Right hindlimb (tissue), 1 donor: ENCODE measurements at regions not wholly inside any gene's neighbourhood (a gene's known extent, or its start where the extent isn't known, plus 50 kb on each side); places are given as distances from the start of the nearest gene placed in this dataset.
"Not testable (repeated sequence)": the region's sequence is repeated elsewhere in the genome, so short reads cannot be mapped to it uniquely, and the experiment has no call there.

Experiments used
- DNase-seq: peaks from one replicate; pipeline ENCODE4 v3.0.0-alpha.2; 2018

GRCh38 chr4:126182336-126182735, 867.6 kb downstream of the FAT4 start:
- DNase-seq, result no peak

GRCh38 chr4:126182786-126183185, 868.0 kb downstream of the FAT4 start:
- DNase-seq, result no peak

GRCh38 chr4:126183206-126183605, 868.5 kb downstream of the FAT4 start:
- DNase-seq, result no peak

- no peak for DNase-seq
Observed at GRCh38 chr4:126191536-126191935, 876.8 kb downstream of the FAT4 start.

GRCh38 chr4:126192506-126192905, 877.8 kb downstream of the FAT4 start:
- DNase-seq, result no peak

GRCh38 chr4:126201251-126202138, 886.7 kb downstream of the FAT4 start:
- not testable (repeated sequence) for DNase-seq

GRCh38 chr4:126202226-126202625, 887.5 kb downstream of the FAT4 start:
- DNase-seq, result no peak

- DNase-seq, result no peak
Observed at GRCh38 chr4:126207910-126208309, 893.2 kb downstream of the FAT4 start.

- DNase-seq, result no peak
Observed at GRCh38 chr4:126209147-126209546, 894.4 kb downstream of the FAT4 start.

- no peak for DNase-seq
Observed at GRCh38 chr4:126213996-126214395, 899.2 kb downstream of the FAT4 start.

- no peak for DNase-seq
Observed at GRCh38 chr4:126215759-126216158, 901.0 kb downstream of the FAT4 start.

- no peak for DNase-seq
Observed at GRCh38 chr4:126216611-126217010, 901.9 kb downstream of the FAT4 start.

GRCh38 chr4:126221282-126221681, 906.5 kb downstream of the FAT4 start:
- no peak for DNase-seq

- no peak for DNase-seq
Observed at GRCh38 chr4:126221717-126222340, 907.1 kb downstream of the FAT4 start.

GRCh38 chr4:126223784-126224407, 909.1 kb downstream of the FAT4 start:
- no peak for DNase-seq

- no peak for DNase-seq
Observed at GRCh38 chr4:126227428-126227827, 912.7 kb downstream of the FAT4 start.

- no peak for DNase-seq
Observed at GRCh38 chr4:126230269-126230668, 915.5 kb downstream of the FAT4 start.

GRCh38 chr4:126233483-126233882, 918.7 kb downstream of the FAT4 start:
- no peak for DNase-seq

- no peak for DNase-seq
Observed at GRCh38 chr4:126238013-126238412, 923.3 kb downstream of the FAT4 start.

- no peak for DNase-seq
Observed at GRCh38 chr4:126241634-126242033, 926.9 kb downstream of the FAT4 start.

- peak; percentile 46 for DNase-seq
Observed at GRCh38 chr4:126242679-126243390, 928.1 kb downstream of the FAT4 start.

- DNase-seq, result no peak
Observed at GRCh38 chr4:126247409-126247808, 932.7 kb downstream of the FAT4 start.

GRCh38 chr4:126250006-126250405, 935.3 kb downstream of the FAT4 start:
- no peak for DNase-seq
